Small intestine (tissue), 7 donors: ENCODE measurements at regions not wholly inside any gene's neighbourhood (a gene's known extent, or its start where the extent isn't known, plus 50 kb on each side); places are given as distances from the start of the nearest gene placed in this dataset.

Source experiments
- DNase-seq, 2 donors: peaks; one replicate each; pipeline versions ENCODE4 v3.0.0 to v3.0.0-alpha.2; 2013
- FAIRE-seq: peaks from 2 replicates; lab custom pipeline; 2012; peaks lifted over from hg19 to GRCh38; lab: Jason Lieb, UNC
- H3K27ac ChIP-seq, 3 donors: one replicate each; pipeline ENCODE4 v1.5.1; 2013; ENCODE audit warnings: low read length in 2 of 3, mild to moderate bottlenecking in 2 of 3, control low read depth in 1 of 3, inconsistent platforms in 1 of 3, low read depth in 1 of 3, moderate library complexity in 1 of 3
- H3K27me3 ChIP-seq, 3 donors: one replicate each; pipeline ENCODE4 v1.6.1; 2013; ENCODE audit warnings: low read length in 3 of 3, inconsistent platforms in 1 of 3; ENCODE audit not compliant: control insufficient read depth in 3 of 3, insufficient read depth in 3 of 3
- H3K36me3 ChIP-seq, 3 donors: one replicate each; pipeline ENCODE4 v1.6.1; 2013; ENCODE audit warnings: low read length in 3 of 3, inconsistent platforms in 1 of 3, low read depth in 1 of 3, mild to moderate bottlenecking in 1 of 3, moderate library complexity in 1 of 3; ENCODE audit not compliant: control insufficient read depth in 3 of 3, insufficient read depth in 2 of 3
- H3K4me1 ChIP-seq, 3 donors: one replicate each; pipeline ENCODE4 v1.6.1; 2013; ENCODE audit warnings: low read length in 2 of 3, inconsistent platforms in 1 of 3, low read depth in 1 of 3, mild to moderate bottlenecking in 1 of 3, moderate library complexity in 1 of 3; ENCODE audit not compliant: control insufficient read depth in 3 of 3, insufficient read depth in 2 of 3
- H3K4me3 ChIP-seq, 3 donors: one replicate each; pipeline ENCODE4 v1.5.1; 2013; ENCODE audit warnings: low read length in 3 of 3, control low read depth in 1 of 3, inconsistent platforms in 1 of 3, low read depth in 1 of 3, mild to moderate bottlenecking in 1 of 3, moderate library complexity in 1 of 3
- H3K9me3 ChIP-seq, 2 donors: one replicate each; pipeline ENCODE4 v1.6.1; 2013; ENCODE audit warnings: low read depth in 1 of 2, low read length in 1 of 2; ENCODE audit not compliant: control insufficient read depth in 2 of 2, insufficient read depth in 1 of 2
- WGBS, 3 donors: extraction: QIAGEN DNeasy Blood & Tissue Kit; methylation state at CpG; one replicate each; pipeline ENCODE4 v1.1.7; 2013; 5-methylcytosine and 5-hydroxymethylcytosine counted together
- donor health status: healthy with polysubstance abuse.
- donor health status: control.
- donor health status: control.
- donor health status: Bipolar disorder and iron deficiency.
- donor health status: healthy.

GRCh38 chr13:48797127-48797526, 143.4 kb downstream of the CYSLTR2 start:
- DNase-seq (no peak), FAIRE-seq (no peak)
- H3K9me3 ChIP-seq, result no peaks in the 10 kb centered on the region
- no peak overlapping the region for H3K27ac ChIP-seq
- H3K36me3 ChIP-seq, result no peaks in the 10 kb centered on the region
- H3K4me3 ChIP-seq, result no peak overlapping the region
- H3K4me1 ChIP-seq, result no peaks in the 10 kb centered on the region
- 51 to 63% (median 54%) methylated on average over 3 of the region's 3 CpGs for WGBS, 3 donors
- no peaks in the 10 kb centered on the region for H3K27me3 ChIP-seq

GRCh38 chr13:48797761-48798160, 144.0 kb downstream of the CYSLTR2 start:
- FAIRE-seq (no peak), DNase-seq (no peak)
- Histone ChIP-seq H3K36me3 (no peaks in the 10 kb centered on the region), H3K27ac (no peak overlapping the region), H3K9me3 (no peaks in the 10 kb centered on the region), H3K27me3 (no peaks in the 10 kb centered on the region), H3K4me1 (no peaks in the 10 kb centered on the region), H3K4me3 (no peak overlapping the region)
- 79 to 98% (median 95%) methylated on average over 1 of the region's 1 CpG for WGBS, 3 donors

DNA sequence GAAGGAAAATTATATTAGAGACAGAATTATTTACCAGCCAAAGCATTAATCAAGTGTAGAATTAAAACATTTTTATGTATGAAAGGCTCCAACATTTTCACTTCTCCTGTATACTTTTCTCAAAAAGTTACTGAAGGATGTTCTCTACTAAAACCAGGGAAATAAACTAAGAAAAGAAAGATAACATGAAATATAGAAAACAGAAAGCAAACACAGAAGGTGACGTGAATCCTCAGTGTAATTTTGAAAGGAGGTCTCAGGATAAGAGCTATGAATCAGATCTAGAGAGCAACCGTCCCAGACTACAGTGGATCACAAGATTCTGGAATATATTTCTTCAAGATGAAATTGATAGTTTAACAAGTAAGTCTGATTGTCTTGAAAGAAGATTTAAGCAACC, 144.5 kb downstream of the CYSLTR2 start:
- no peak for DNase-seq
- 64 to 82% (median 79%) methylated on average over 2 of the region's 2 CpGs for WGBS, 3 donors
- no peaks in the 10 kb centered on the region for H3K36me3 ChIP-seq
- H3K27ac ChIP-seq, result no peak overlapping the region
- H3K27me3 ChIP-seq, result no peaks in the 10 kb centered on the region
- no peaks in the 10 kb centered on the region for H3K4me1 ChIP-seq
- no peak overlapping the region for H3K4me3 ChIP-seq
- no peaks in the 10 kb centered on the region for H3K9me3 ChIP-seq
- FAIRE-seq, result no peak

GRCh38 chr13:48801255-48801654, 147.5 kb downstream of the CYSLTR2 start:
- H3K4me1 ChIP-seq, result no peaks in the 10 kb centered on the region
- FAIRE-seq (no peak), DNase-seq (no peak)
- H3K27me3 ChIP-seq, result no peaks in the 10 kb centered on the region
- peaks cover 0 to 3% of the 10 kb centered on the region in 2 donors for H3K9me3 ChIP-seq
- WGBS, 3 donors, result 71 to 85% (median 79%) methylated on average over 3 of the region's 3 CpGs
- H3K4me3 ChIP-seq, result no peak overlapping the region
- no peak overlapping the region for H3K27ac ChIP-seq
- H3K36me3 ChIP-seq, result no peaks in the 10 kb centered on the region

- DNase-seq (no peak), FAIRE-seq (no peak)
- 73 to 83% (median 80%) methylated on average over 4 of the region's 4 CpGs for WGBS, 3 donors
These were observed 151.3 kb downstream of the CYSLTR2 start for GRCh38 chr13:48804821-48805601.

DNA sequence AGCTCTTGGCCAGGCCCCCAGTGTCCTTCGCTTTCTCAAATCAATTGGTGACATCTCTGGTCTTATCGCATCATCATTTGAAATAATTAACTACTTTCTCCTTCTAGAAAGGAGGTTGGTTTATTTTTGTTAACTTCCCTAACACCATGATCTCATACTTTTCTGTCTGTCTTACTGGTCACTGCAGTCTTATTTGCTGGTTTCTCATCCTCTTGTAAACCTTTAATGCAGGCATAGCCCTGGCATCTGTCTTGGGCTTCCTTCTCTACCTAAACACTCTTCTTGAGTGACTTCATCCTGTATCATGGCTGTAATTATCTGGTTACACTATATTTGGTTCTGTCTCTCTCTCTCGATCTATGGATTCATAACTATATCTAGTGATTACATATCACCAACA, 152.8 kb downstream of the CYSLTR2 start:
- H3K9me3 ChIP-seq, result peaks cover 0 to 3% of the 10 kb centered on the region in 2 donors
- no peak overlapping the region for H3K27ac ChIP-seq
- 92 to 96% (median 94%) methylated on average over 3 of the region's 3 CpGs for WGBS, 3 donors
- H3K36me3 ChIP-seq, result no peaks in the 10 kb centered on the region
- DNase-seq (no peak), FAIRE-seq (no peak)
- no peaks in the 10 kb centered on the region for H3K4me1 ChIP-seq
- H3K4me3 ChIP-seq, result no peak overlapping the region
- H3K27me3 ChIP-seq, result no peaks in the 10 kb centered on the region

More at GRCh38 chr13:48804821-48805601, 151.3 kb downstream of the CYSLTR2 start:
- Histone ChIP-seq H3K27ac (peak overlapping the region in 1 of 3 donors; percentile 17), H3K4me3 (no peak overlapping the region), H3K27me3 (no peaks in the 10 kb centered on the region), H3K4me1 (no peaks in the 10 kb centered on the region), H3K36me3 (no peaks in the 10 kb centered on the region), H3K9me3 (peaks cover 0 to 3% of the 10 kb centered on the region in 2 donors)

GRCh38 chr13:48808683-48809082, 155.0 kb downstream of the CYSLTR2 start:
- 89 to 92% (median 91%) methylated on average over 1 of the region's 1 CpG for WGBS, 3 donors
- no peak overlapping the region for H3K27ac ChIP-seq
- H3K4me1 ChIP-seq, result no peaks in the 10 kb centered on the region
- no peaks in the 10 kb centered on the region for H3K27me3 ChIP-seq
- H3K9me3 ChIP-seq, result peaks cover 0 to 3% of the 10 kb centered on the region in 2 donors
- DNase-seq (peak in 1 of 2 donors; percentile 16), FAIRE-seq (no peak)
- no peaks in the 10 kb centered on the region for H3K36me3 ChIP-seq
- H3K4me3 ChIP-seq, result no peak overlapping the region

DNA sequence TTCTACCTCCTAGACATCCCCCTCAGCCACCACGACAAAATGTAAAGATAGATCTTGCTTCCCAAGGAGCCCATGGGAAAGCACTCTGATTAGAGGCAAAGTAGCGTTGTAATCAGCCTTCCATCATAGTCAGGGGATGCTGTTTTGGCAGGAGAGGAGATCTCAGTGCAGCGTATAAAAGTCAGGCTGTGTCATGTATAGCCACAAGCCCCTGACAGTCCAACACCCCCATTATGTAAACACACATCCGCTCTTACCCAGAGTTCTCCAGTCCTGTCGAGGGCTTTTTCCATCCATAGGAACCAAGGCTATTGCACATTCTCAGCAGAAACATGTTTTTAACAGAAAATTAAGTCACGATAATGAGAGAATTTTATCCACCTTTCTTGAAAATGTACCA, 156.3 kb downstream of the CYSLTR2 start:
- 76 to 88% (median 88%) methylated on average over 6 of the region's 6 CpGs for WGBS, 3 donors
- H3K27ac ChIP-seq, result no peak overlapping the region
- no peak overlapping the region for H3K4me3 ChIP-seq
- FAIRE-seq (no peak), DNase-seq (no peak)
- no peaks in the 10 kb centered on the region for H3K36me3 ChIP-seq
- no peaks in the 10 kb centered on the region for H3K27me3 ChIP-seq
- no peaks in the 10 kb centered on the region for H3K4me1 ChIP-seq
- H3K9me3 ChIP-seq, result no peaks in the 10 kb centered on the region

DNA sequence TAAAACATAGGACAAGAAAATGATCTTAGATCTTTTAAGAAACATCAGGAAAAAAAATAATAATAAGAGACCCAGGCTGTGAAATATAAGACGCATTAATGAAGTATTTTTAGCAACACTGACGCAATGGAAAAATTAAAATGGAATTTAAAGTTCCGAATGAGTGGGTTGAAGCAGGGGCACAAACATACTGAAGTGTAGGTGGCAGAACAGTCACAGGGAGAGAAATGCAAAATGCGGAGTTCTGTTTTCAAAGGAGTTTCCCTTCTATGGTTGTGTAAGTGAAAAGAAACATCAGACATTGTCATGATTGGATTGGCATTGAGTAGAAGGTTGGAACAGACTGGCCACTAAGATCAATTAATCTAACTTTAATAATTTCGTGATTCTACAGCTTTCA, 159.8 kb downstream of the CYSLTR2 start:
- no peak overlapping the region for H3K27ac ChIP-seq
- WGBS, 3 donors, result 83 to 92% (median 91%) methylated on average over 5 of the region's 5 CpGs
- H3K4me1 ChIP-seq, result no peaks in the 10 kb centered on the region
- DNase-seq, result no peak
- no peaks in the 10 kb centered on the region for H3K9me3 ChIP-seq
- no peaks in the 10 kb centered on the region for H3K27me3 ChIP-seq
- H3K4me3 ChIP-seq, result no peak overlapping the region
- no peaks in the 10 kb centered on the region for H3K36me3 ChIP-seq
- FAIRE-seq, result no peak
